ENCODE measurements at regions not wholly inside any gene's neighbourhood (a gene's known extent, or its start where the extent isn't known, plus 50 kb on each side); places are given as distances from the start of the nearest gene placed in this dataset.

DNA sequence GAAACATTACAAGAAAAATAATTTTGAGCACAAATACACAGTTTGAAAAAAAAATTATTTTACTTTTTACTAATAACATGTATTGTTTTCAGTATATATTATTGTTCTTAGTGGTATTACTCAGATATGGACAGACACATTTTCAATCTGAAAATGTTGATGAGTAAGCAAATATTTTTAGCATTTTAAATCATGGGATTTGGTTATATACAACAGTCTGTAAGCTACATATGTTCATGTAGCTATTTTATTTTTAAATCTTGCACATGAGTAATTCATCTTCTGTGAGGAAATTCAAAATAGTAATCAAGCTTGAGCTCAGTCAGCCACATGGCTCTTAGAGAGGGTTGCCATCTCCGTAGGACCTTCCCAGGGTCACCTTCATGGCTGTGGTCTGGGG is 471.9 kb downstream of the QKI start:
- FAIRE-seq (no peak), DNase-seq (ENCODE audit: low read depth, low spot score) (no peak)
- Histone ChIP-seq H3K9me1 (ENCODE audit: control insufficient read depth, extremely low read depth, insufficient read depth, low read length) (no peaks in the 10 kb centered on the region), H3K9me3 (ENCODE audit: control insufficient read depth, low read depth, low read length) (no peaks in the 10 kb centered on the region), H3K27ac (ENCODE audit: control insufficient read depth, insufficient read depth, low read length) (no peak overlapping the region), H3K36me3 (ENCODE audit: control insufficient read depth in 2 of 2, extremely low read depth in 1 of 2, insufficient read depth in 2 of 2, low read length in 2 of 2) (no peaks in the 10 kb centered on the region), H3K9ac (ENCODE audit: control insufficient read depth, extremely low read depth, insufficient read depth, low read length) (no peak overlapping the region), H3K79me2 (ENCODE audit: control insufficient read depth, insufficient read depth, low read length) (no peaks in the 10 kb centered on the region), H2AFZ (ENCODE audit: control insufficient read depth, low read length) (no peak overlapping the region), H3K4me1 (ENCODE audit: control insufficient read depth, extremely low read depth, insufficient read depth, low read length) (no peaks in the 10 kb centered on the region), H3K27me3 (ENCODE audit: control insufficient read depth, extremely low read depth, insufficient read depth, low read length) (no peaks in the 10 kb centered on the region), H4K20me1 (ENCODE audit: control insufficient read depth, extremely low read depth, insufficient read depth, low read length) (no peaks in the 10 kb centered on the region), H3K4me2 (ENCODE audit: control insufficient read depth, extremely low read depth, insufficient read depth, low read depth, low read length) (no peak overlapping the region), H3K4me3 (ENCODE audit: control insufficient read depth in 2 of 3, extremely low read depth in 1 of 3, insufficient read depth in 2 of 3, low read depth in 1 of 3, low read length in 3 of 3) (no peak overlapping the region)
- TF ChIP-seq EZH2 (IDR thresholded peaks at IDR 0.05; ENCODE audit: low read length), result no peak
- TF ChIP-seq, protein P1, sequence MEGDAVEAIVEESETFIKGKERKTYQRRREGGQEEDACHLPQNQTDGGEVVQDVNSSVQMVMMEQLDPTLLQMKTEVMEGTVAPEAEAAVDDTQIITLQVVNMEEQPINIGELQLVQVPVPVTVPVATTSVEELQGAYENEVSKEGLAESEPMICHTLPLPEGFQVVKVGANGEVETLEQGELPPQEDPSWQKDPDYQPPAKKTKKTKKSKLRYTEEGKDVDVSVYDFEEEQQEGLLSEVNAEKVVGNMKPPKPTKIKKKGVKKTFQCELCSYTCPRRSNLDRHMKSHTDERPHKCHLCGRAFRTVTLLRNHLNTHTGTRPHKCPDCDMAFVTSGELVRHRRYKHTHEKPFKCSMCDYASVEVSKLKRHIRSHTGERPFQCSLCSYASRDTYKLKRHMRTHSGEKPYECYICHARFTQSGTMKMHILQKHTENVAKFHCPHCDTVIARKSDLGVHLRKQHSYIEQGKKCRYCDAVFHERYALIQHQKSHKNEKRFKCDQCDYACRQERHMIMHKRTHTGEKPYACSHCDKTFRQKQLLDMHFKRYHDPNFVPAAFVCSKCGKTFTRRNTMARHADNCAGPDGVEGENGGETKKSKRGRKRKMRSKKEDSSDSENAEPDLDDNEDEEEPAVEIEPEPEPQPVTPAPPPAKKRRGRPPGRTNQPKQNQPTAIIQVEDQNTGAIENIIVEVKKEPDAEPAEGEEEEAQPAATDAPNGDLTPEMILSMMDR (optimal IDR thresholded peaks at IDR 0.05 in 1 of 3, IDR thresholded peaks at IDR 0.05 in 1 of 3, conservative IDR thresholded peaks at IDR 0.05 in 1 of 3; ENCODE audit: extremely low read depth in 1 of 3, insufficient read depth in 2 of 3, low read length in 3 of 3), result no peak
- dilution Hi-C loops (cut with MboI; ENCODE audit: extremely low pct_ligation_motif_present, low sequenced_read_pairs), result no loop called here

DNA sequence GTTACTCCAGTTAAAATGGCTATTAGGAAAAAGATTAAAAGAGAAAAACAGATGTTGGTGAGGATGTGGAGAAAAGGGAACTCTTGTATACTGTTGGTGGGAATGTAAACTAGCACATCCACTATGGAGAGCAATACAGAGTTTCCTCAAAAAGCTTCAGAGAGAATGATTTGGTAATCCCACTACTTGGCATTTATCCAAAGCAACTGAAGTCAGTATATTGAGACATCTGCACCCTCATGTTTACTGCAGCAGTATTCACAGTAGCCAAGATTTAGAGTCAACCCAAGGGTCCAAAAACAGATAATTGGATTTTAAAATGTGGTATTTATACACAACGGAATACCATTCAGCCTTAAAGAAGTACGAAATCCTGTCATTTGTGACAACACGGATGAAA is 469.5 kb downstream of the QKI start:
- dilution Hi-C loops (cut with MboI; ENCODE audit: extremely low pct_ligation_motif_present, low sequenced_read_pairs), result no loop called here
- H3K9me3 ChIP-seq (ENCODE audit: control insufficient read depth, low read depth, low read length), result no peaks in the 10 kb centered on the region
- no peak overlapping the region for H3K27ac ChIP-seq (ENCODE audit: control insufficient read depth, insufficient read depth, low read length)
- TF ChIP-seq, protein P1 (optimal IDR thresholded peaks at IDR 0.05 in 1 of 3, IDR thresholded peaks at IDR 0.05 in 1 of 3, conservative IDR thresholded peaks at IDR 0.05 in 1 of 3; ENCODE audit: extremely low read depth in 1 of 3, insufficient read depth in 2 of 3, low read length in 3 of 3), result no peak
- no peak for TF ChIP-seq EZH2 (IDR thresholded peaks at IDR 0.05; ENCODE audit: low read length)
- H3K9ac ChIP-seq (ENCODE audit: control insufficient read depth, extremely low read depth, insufficient read depth, low read length), result no peak overlapping the region
- FAIRE-seq, result no peak
- H2AFZ ChIP-seq (ENCODE audit: control insufficient read depth, low read length), result no peak overlapping the region
- H3K79me2 ChIP-seq (ENCODE audit: control insufficient read depth, insufficient read depth, low read length), result no peaks in the 10 kb centered on the region
- H3K4me1 ChIP-seq (ENCODE audit: control insufficient read depth, extremely low read depth, insufficient read depth, low read length), result no peaks in the 10 kb centered on the region
- no peak for DNase-seq (ENCODE audit: low read depth, low spot score)
- H3K9me1 ChIP-seq (ENCODE audit: control insufficient read depth, extremely low read depth, insufficient read depth, low read length), result no peaks in the 10 kb centered on the region
- no peaks in the 10 kb centered on the region for H3K36me3 ChIP-seq (ENCODE audit: control insufficient read depth in 2 of 2, extremely low read depth in 1 of 2, insufficient read depth in 2 of 2, low read length in 2 of 2)
- H3K4me2 ChIP-seq (ENCODE audit: control insufficient read depth, extremely low read depth, insufficient read depth, low read depth, low read length), result no peak overlapping the region
- no peaks in the 10 kb centered on the region for H3K27me3 ChIP-seq (ENCODE audit: control insufficient read depth, extremely low read depth, insufficient read depth, low read length)
- H3K4me3 ChIP-seq (ENCODE audit: control insufficient read depth in 2 of 3, extremely low read depth in 1 of 3, insufficient read depth in 2 of 3, low read depth in 1 of 3, low read length in 3 of 3), result no peak overlapping the region
- H4K20me1 ChIP-seq (ENCODE audit: control insufficient read depth, extremely low read depth, insufficient read depth, low read length), result no peaks in the 10 kb centered on the region

Measured in keratinocyte (primary cell).